ENCODE measurements at regions not wholly inside any gene's neighbourhood (a gene's known extent, or its start where the extent isn't known, plus 50 kb on each side); places are given as distances from the start of the nearest gene placed in this dataset.

DNA sequence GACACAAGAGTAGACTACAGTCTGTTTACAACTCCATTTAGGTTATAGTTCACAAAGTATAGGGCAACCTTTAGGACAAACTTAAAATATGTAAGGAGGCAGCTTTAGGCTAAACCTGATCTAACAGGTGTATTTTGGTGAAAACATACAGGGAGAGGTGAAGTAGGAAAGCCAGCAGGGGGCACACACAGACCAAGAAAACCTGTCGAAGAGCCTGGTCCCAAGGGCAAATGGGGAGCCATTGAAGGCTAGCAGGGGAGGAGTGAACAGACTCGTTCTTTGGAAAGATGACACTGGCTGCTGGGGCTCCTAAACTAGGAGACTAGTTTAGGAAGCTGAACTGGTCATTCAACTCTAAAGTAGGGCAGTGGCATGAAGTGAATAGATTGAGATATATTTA, 138.8 kb upstream of the WSCD2 start (continued):
- TF ChIP-seq, protein P1, sequence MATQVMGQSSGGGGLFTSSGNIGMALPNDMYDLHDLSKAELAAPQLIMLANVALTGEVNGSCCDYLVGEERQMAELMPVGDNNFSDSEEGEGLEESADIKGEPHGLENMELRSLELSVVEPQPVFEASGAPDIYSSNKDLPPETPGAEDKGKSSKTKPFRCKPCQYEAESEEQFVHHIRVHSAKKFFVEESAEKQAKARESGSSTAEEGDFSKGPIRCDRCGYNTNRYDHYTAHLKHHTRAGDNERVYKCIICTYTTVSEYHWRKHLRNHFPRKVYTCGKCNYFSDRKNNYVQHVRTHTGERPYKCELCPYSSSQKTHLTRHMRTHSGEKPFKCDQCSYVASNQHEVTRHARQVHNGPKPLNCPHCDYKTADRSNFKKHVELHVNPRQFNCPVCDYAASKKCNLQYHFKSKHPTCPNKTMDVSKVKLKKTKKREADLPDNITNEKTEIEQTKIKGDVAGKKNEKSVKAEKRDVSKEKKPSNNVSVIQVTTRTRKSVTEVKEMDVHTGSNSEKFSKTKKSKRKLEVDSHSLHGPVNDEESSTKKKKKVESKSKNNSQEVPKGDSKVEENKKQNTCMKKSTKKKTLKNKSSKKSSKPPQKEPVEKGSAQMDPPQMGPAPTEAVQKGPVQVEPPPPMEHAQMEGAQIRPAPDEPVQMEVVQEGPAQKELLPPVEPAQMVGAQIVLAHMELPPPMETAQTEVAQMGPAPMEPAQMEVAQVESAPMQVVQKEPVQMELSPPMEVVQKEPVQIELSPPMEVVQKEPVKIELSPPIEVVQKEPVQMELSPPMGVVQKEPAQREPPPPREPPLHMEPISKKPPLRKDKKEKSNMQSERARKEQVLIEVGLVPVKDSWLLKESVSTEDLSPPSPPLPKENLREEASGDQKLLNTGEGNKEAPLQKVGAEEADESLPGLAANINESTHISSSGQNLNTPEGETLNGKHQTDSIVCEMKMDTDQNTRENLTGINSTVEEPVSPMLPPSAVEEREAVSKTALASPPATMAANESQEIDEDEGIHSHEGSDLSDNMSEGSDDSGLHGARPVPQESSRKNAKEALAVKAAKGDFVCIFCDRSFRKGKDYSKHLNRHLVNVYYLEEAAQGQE (IDR thresholded peaks at IDR 0.05; ENCODE audit: borderline replicate concordance), result peak; percentile 40; the same call in 1 of the 2 replicates
- TF ChIP-seq, protein P1 (CRISPR knock-in tag; IDR thresholded peaks at IDR 0.05; ENCODE audit: low read depth), result no peak
- TF ChIP-seq RCOR1 (IDR thresholded peaks at IDR 0.05; ENCODE audit: borderline replicate concordance in 1 of 2, low read depth in 2 of 2, low read length in 2 of 2) (no peak), ZNF778 (CRISPR knock-in tag; IDR thresholded peaks at IDR 0.05) (no peak), LCOR (CRISPR knock-in tag; IDR thresholded peaks at IDR 0.05) (no peak), HNRNPH1 (optimal IDR thresholded peaks at IDR 0.05; ENCODE audit: low read depth, low read length) (no peak), CTCFL (IDR thresholded peaks at IDR 0.05; ENCODE audit: borderline replicate concordance, insufficient read depth, low read depth, low read length, poor library complexity, severe bottlenecking) (no peak), BCL6 (CRISPR knock-in tag; IDR thresholded peaks at IDR 0.05) (no peak), CBX1 (IDR thresholded peaks at IDR 0.05; ENCODE audit: low read depth) (no peak), SMC3 (conservative IDR thresholded peaks at IDR 0.05; ENCODE audit: insufficient read depth, low read depth, low read length) (peak; percentile 49), ZNF217 (CRISPR knock-in tag; IDR thresholded peaks at IDR 0.05) (no peak), NCOA6 (IDR thresholded peaks at IDR 0.05) (no peak), ZNF785 (CRISPR knock-in tag; IDR thresholded peaks at IDR 0.05) (no peak), ZNF76 (CRISPR knock-in tag; IDR thresholded peaks at IDR 0.05; ENCODE audit: borderline replicate concordance) (no peak), ZNF347 (CRISPR knock-in tag; IDR thresholded peaks at IDR 0.05; ENCODE audit: low read depth) (no peak), ZFP36 (IDR thresholded peaks at IDR 0.05; ENCODE audit: low read depth, low read length, partially characterized antibody) (peak; percentile 59), ZNF274 (IDR thresholded peaks at IDR 0.05; ENCODE audit: borderline replicate concordance, low read depth, low read length) (no peak)
- TF ChIP-seq, protein P2, sequence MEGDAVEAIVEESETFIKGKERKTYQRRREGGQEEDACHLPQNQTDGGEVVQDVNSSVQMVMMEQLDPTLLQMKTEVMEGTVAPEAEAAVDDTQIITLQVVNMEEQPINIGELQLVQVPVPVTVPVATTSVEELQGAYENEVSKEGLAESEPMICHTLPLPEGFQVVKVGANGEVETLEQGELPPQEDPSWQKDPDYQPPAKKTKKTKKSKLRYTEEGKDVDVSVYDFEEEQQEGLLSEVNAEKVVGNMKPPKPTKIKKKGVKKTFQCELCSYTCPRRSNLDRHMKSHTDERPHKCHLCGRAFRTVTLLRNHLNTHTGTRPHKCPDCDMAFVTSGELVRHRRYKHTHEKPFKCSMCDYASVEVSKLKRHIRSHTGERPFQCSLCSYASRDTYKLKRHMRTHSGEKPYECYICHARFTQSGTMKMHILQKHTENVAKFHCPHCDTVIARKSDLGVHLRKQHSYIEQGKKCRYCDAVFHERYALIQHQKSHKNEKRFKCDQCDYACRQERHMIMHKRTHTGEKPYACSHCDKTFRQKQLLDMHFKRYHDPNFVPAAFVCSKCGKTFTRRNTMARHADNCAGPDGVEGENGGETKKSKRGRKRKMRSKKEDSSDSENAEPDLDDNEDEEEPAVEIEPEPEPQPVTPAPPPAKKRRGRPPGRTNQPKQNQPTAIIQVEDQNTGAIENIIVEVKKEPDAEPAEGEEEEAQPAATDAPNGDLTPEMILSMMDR (IDR thresholded peaks at IDR 0.05 in 2 of 3, conservative IDR thresholded peaks at IDR 0.05 in 1 of 3; ENCODE audit: insufficient read depth in 2 of 3, low read depth in 1 of 3, low read length in 3 of 3), result peak; percentile 51 to 67 (median 55)

Measured in K562 (cell line).